PC-9 (cell line): ENCODE measurements at regions not wholly inside any gene's neighbourhood (a gene's known extent, or its start where the extent isn't known, plus 50 kb on each side); places are given as distances from the start of the nearest gene placed in this dataset.
"Not testable (repeated sequence)": the region's sequence is repeated elsewhere in the genome, so short reads cannot be mapped to it uniquely, and the experiment has no call there.

Experiments
- CTCF ChIP-seq: fragments of 200-600 bp; sonication (generic); conservative IDR thresholded peaks from 2 replicates; pipeline ENCODE4 v1.6.1; 2017; ENCODE audit warnings: mixed run types, antibody characterized with exemption, mild to moderate bottlenecking, moderate library complexity
- EZH2 ChIP-seq: fragments of 200-600 bp; sonication (generic); IDR thresholded peaks from 2 replicates; pipeline ENCODE4 v1.8.0; 2017; ENCODE audit warnings: antibody characterized with exemption, low read depth

- TF ChIP-seq CTCF, EZH2: not testable (repeated sequence)
Measured at GRCh38 chr22:22172896-22173628, 71.5 kb upstream of the VPREB1 start.
